PC-3 (cell line): ENCODE measurements at regions not wholly inside any gene's neighbourhood (a gene's known extent, or its start where the extent isn't known, plus 50 kb on each side); places are given as distances from the start of the nearest gene placed in this dataset.

Source experiments
- CTCF ChIP-seq: fragments of 300-600 bp; sonication (generic); conservative IDR thresholded peaks from 2 replicates; pipeline ENCODE4 v1.5.1; 2017; ENCODE audit warnings: antibody characterized with exemption, low read depth, mild to moderate bottlenecking, low read length
- EZH2 ChIP-seq: fragments of 300-600 bp; sonication (generic); IDR thresholded peaks from one replicate; pipeline ENCODE4 v1.6.1; 2017; ENCODE audit warnings: antibody characterized with exemption, mild to moderate bottlenecking, low read length; ENCODE audit not compliant: unreplicated experiment
- EZH2phosphoT487 ChIP-seq: fragments of 300-600 bp; sonication (generic); IDR thresholded peaks from 2 replicates; pipeline ENCODE4 v1.6.1; 2018; ENCODE audit warnings: mild to moderate bottlenecking, antibody characterized with exemption, low read length, borderline replicate concordance

- TF ChIP-seq CTCF (peak; percentile 83), EZH2 (no peak), EZH2phosphoT487 (no peak)
These were observed 261.0 kb upstream of the CXCR4 start for GRCh38 chr2:136378712-136379595.
